ENCODE measurements at regions not wholly inside any gene's neighbourhood (a gene's known extent, or its start where the extent isn't known, plus 50 kb on each side); places are given as distances from the start of the nearest gene placed in this dataset.

GRCh38 chr1:68906431-68906830 is 409.5 kb upstream of the DEPDC1 start:
- TF ChIP-seq, protein P1, sequence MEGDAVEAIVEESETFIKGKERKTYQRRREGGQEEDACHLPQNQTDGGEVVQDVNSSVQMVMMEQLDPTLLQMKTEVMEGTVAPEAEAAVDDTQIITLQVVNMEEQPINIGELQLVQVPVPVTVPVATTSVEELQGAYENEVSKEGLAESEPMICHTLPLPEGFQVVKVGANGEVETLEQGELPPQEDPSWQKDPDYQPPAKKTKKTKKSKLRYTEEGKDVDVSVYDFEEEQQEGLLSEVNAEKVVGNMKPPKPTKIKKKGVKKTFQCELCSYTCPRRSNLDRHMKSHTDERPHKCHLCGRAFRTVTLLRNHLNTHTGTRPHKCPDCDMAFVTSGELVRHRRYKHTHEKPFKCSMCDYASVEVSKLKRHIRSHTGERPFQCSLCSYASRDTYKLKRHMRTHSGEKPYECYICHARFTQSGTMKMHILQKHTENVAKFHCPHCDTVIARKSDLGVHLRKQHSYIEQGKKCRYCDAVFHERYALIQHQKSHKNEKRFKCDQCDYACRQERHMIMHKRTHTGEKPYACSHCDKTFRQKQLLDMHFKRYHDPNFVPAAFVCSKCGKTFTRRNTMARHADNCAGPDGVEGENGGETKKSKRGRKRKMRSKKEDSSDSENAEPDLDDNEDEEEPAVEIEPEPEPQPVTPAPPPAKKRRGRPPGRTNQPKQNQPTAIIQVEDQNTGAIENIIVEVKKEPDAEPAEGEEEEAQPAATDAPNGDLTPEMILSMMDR (IDR thresholded peaks at IDR 0.05), result no peak
- TF ChIP-seq POLR2A (IDR thresholded peaks at IDR 0.05) (no peak), POLR2AphosphoS5 (IDR thresholded peaks at IDR 0.05) (no peak), EP300 (IDR thresholded peaks at IDR 0.05) (no peak)

All from gastroesophageal sphincter (tissue), 3 donors.